Esophagus squamous epithelium (tissue), 4 donors: ENCODE measurements at regions not wholly inside any gene's neighbourhood (a gene's known extent, or its start where the extent isn't known, plus 50 kb on each side); places are given as distances from the start of the nearest gene placed in this dataset.

Experiments used
- CTCF ChIP-seq, 6 experiments: fragments of 450-650 bp in 4 of 6; fragments of 200-600 bp in 2 of 6; sonication (generic) in 2 of 6; IDR thresholded peaks; one replicate each; pipeline ENCODE4 v1.5.1; 2016 to 2019; ENCODE audit warnings: antibody characterized with exemption in 6 of 6, mild to moderate bottlenecking in 4 of 6, moderate library complexity in 4 of 6
- POLR2A ChIP-seq, 4 donors: fragments of 450-650 bp; IDR thresholded peaks; one replicate each; pipeline ENCODE4 v1.6.1; 2017; ENCODE audit warnings: antibody characterized with exemption in 4 of 4, mild to moderate bottlenecking in 4 of 4, moderate library complexity in 3 of 4

GRCh38 chr3:153958635-153959595 is 162.3 kb upstream of the ARHGEF26 start:
- TF ChIP-seq CTCF (IDR thresholded peaks at IDR 0.05) (no peak), POLR2A (IDR thresholded peaks at IDR 0.05) (no peak)
